GM21367 (cell line): ENCODE measurements at regions not wholly inside any gene's neighbourhood (a gene's known extent, or its start where the extent isn't known, plus 50 kb on each side); places are given as distances from the start of the nearest gene placed in this dataset.

Experiments
- ATAC-seq: cut with Tn5 transposase; IDR thresholded peaks from one replicate; pipeline ENCODE4 v1.9.1; 2021; ENCODE audit not compliant: unreplicated experiment

DNA sequence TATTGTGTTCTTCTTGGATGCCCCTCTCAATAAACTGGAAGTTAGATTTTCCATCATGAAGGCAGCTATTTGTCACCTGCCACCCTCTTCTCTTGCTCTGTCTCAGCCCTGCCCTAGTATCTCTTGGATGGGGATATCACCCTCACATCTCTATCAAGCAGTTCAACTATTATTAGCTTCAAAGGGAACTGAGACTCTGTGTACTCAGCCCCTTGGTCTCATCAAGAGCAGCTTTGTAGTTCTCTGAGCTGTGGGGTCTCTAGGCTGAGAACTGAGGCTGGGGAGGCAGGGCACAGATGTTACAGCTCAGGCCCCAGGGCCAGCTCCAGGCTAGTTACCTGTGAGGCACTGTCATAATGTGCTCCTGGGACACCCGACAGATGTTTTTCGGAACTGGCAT is 130.3 kb downstream of the DAD1 start:
- no peak for ATAC-seq

DNA sequence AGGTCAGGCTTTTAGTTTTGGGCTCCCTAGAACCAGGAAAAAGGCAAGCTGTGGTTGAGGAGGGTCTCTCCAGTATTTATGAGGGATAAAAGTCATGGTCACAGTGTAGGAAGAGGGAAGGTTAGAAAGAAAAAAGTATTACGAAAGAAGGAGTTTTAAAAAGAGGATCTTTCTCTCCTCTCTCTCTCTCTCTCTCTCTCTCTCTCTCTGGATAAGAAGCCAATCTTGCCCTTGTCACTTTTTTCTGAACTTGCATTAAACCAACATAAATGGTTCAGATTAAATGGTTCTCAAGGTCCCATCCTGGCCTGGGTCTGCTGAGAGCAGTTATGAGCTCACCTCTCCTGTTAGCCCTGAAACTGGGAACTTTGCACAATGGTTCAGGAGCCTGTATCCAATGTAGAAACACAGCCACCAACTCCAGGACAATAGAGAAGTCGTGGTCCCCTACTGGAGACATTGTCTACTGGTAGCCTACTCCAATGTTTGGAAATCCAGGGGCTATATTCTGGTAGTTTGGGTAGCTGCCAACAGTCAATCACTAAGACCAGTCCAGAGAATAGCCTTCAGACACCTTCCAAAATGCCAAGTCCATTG is 131.9 kb downstream of the DAD1 start:
- ATAC-seq, result no peak

DNA sequence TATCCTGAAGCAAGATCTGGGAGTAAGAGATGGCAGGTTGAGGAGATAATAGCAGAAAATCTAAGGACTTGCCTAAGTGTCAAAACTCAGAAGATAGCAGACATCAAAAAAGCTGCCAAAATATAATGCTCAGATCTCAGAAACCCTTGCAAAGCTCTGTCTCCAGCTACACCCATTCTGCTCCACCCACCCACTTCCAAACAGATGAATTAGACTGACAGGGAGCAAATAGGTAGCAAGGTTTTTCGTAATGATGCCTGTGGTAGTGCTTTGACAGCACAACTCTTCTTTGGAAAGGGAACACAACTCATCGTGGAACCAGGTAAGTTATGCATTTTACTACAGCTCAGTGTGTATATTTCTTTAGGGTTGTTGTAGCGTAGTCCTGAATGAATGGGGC is 132.6 kb downstream of the DAD1 start:
- ATAC-seq, result no peak

DNA sequence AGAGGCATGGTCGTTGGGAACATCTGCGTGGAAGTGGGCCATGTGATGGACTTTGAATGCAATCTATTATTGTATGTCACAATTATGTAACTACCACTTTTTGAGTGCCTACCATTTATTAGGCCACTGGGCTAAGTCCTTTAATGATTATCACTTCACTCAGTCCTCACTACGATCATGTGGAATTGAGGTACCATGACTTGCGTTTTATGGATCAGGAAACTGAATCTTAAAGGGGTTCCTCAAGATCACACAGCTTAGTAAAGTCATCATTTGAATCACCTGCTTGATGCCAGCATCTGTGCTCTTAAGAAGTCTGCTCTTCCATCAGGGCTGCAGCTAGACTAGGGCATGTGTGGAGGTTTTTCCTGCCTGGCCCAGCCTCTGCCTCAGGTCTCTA is 136.7 kb downstream of the DAD1 start:
- ATAC-seq, result no peak

DNA sequence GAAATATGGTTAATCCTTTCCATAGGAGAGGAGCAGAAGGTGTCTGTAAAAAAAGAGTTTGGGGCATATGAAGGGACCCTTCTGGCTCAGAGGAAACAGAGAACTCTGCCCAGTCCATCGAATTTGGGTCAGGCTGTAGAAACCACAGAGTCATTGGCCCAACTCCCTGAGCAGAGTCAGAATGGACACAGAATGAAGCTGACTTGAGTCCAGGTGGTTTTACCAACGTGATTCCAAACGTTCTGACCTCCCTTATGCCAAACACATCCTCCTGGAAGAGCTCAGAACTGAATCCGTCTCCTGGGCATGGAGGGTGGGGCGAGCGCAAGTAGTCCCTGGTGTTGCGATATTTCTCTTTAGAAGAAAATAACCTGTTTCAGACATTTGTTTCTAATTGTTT is 138.8 kb downstream of the DAD1 start:
- ATAC-seq, result no peak

DNA sequence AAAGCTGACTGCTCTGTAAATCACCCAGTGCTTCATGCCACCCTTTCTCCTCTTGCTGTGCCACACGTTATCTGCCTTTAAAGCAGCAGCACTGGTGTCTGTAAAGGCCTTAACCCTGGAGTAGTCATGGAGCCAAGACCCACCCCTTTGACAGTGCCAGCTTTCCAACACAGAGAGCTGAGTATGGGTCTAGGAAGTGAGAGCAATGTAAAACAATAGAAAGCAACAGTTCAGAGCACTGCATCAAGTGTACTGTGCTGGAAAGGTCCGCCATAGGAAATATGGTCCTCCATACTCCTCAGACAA is 139.5 kb downstream of the DAD1 start:
- ATAC-seq, result no peak

DNA sequence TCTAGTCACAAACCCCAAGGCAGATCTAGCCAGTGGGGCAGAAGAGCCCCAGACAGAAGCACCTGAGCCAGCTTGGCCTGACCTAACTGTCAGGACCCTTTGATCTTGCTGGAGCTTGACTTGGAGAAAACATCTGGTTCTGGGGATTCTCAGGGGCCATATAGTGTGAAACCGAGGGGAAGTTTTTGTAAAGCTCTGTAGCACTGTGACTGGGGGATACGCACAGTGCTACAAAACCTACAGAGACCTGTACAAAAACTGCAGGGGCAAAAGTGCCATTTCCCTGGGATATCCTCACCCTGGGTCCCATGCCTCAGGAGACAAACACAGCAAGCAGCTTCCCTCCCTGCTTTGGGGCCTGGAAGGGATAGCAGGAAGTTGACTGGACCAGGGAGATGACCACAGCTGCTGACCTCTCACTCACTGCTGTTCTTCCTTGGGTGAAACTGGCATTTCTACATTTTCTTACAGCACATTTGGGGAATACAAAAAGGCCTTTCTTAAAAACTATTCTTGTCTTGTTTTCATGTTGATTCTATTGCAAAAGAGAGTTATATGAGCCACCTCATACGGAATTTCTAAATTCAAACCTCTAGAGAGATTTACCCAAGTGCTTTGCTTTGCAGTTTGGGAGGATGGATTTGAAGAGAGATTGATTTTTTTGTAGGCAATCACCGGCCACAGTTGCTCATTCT is 140.0 kb downstream of the DAD1 start:
- peak; percentile 35 for ATAC-seq

DNA sequence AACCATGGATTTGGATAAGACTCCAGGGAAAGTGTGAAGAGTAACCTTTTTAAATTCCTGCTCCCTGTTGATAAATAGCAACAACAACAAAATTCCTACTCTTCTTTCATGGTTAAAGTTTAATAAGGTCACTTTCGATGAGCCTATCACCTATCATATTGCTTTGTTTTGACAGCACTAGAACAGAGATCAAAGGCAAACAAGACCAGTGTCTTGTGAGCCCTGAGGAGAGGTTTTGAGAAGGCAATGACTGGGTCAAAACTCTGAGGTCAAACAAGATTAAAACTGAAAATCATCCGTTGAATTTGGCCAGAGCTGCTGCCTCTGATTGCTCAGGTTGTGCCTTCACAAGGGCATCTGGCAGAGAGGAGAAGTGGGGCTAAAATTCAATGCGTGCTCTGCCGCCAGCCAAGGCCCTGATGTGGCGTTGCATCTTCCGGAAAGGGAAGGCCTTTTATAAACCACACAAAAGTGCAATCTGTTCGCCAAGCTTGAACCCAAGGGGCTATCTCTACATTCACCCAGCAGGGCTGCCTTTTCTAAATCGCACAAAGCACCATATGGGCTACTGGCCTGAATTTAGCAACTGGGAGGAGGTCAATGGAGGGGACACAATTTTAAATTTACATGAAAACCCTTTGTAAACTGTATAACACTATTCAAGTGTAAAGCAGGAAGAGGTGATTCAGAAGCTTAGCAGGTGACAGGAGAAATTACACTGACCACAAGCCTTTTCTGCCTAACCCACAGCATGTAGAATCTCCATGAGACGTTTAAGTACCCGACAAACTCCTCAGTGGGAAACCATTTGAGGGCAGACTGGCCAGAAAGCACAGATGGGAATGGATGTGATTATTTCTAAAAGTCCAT is 140.8 kb downstream of the DAD1 start:
- peak; percentile 83 for ATAC-seq

DNA sequence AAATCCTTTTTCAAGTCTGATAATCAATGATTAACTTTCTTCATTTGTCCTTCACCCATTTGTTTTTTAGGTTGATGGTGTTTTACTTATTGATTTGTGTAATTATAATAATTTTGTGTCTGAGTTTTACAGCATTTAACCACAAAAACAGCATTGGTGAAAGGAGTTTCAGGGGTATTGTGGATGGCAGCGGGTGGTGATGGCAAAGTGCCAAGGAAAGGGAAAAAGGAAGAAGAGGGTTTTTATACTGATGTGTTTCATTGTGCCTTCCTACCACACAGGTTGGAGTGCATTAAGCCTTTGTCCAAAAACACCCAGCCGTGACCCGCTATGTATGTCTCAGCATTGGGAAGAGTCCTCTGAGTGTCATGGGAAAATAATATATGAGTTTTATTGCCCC is 150.3 kb downstream of the DAD1 start:
- ATAC-seq, result no peak

DNA sequence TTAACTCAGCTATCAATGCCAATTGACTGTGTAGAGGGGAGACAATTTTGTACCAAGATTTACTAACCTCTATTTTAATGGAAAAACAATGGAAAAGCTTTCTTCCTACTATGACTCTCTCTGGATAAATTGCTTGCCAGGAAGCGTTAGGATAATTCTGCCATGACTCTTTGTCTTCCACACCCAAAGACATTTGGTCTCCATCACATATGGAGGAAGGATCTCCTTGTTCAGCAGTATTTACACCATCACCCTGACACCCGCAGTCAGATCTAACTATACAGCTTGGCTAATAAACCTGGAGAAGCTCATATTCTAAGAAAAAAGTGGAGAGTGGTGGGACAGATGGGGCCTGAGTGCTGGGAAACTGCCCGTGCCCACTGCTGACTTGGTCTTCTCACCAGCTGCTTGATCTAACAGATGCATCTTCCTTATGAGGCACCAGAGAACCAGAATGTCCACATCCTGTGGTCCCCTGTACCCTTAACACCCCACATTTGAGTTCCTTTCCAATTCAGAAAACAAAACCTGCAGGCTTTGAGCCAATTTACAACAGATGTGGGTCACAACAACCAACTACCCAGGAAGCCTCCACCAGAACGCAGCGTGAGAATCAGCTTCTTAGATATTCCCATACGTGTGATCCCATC is 154.0 kb downstream of the DAD1 start:
- ATAC-seq, result no peak

DNA sequence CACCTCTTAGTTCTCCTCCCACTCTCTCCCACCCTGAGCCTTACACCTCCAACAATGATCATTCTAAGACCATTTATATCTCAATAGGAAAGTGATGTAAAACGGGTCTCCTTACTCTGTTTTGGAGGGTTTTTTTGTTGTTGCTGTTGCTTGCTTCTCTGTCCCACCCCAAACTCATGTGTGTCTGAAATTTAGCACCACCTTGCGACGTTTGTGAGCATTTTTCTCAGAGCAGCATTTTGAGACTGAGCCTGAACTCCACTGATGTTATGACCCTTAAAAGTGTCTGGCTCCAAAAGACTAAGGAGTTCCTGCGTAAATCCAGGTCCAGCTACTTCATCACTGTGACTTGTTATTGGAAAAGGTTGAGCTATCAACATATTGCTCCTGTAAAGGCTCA is 155.0 kb downstream of the DAD1 start:
- no peak for ATAC-seq

DNA sequence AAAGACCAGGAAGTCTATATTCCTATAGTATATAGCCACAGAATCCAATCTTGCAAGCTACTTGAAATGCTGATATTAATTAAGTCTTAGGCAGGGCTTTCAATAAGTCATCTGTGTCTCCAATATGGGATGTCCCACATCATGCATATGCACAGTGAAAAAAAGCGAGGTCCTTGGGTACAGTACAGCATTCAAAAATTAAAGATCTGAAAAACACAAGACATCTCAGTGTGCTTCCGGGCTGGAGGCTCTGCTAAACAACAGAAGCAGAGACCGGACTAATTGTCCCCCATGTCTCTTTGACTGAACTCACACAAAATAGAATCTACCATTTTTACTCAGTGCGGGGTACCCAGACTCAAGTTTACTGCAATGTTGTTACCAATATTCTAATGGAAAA is 156.0 kb downstream of the DAD1 start:
- ATAC-seq, result no peak

DNA sequence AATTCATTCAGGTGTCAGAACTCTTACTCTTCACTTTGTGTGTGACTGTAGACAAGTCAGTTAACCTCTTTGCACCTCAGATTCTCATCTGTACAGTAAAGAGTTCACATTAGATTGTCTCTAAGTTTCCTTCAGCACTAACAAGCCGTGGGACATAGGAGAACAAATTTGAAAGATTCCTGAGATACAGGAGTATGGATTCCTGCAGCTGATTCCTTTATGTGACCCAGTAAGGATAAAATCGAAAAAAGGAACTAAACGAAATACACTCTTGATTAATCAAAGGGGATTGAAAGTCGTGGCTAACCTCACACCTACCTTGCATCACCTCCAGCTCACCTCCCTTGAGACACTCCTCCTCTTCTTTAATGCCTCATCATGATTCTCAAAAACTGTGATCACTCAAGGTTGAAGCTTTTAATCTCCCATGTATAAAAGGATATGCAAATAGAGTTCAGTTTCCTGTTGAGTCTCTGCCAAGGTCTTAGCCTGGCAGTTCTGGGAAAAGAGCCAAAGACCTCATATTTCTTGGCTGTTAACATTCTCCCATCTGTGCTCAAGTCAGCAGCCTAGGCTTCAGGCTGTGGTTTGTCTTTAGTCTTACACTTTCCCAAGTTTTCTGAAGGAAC is 156.6 kb downstream of the DAD1 start:
- ATAC-seq, result no peak

DNA sequence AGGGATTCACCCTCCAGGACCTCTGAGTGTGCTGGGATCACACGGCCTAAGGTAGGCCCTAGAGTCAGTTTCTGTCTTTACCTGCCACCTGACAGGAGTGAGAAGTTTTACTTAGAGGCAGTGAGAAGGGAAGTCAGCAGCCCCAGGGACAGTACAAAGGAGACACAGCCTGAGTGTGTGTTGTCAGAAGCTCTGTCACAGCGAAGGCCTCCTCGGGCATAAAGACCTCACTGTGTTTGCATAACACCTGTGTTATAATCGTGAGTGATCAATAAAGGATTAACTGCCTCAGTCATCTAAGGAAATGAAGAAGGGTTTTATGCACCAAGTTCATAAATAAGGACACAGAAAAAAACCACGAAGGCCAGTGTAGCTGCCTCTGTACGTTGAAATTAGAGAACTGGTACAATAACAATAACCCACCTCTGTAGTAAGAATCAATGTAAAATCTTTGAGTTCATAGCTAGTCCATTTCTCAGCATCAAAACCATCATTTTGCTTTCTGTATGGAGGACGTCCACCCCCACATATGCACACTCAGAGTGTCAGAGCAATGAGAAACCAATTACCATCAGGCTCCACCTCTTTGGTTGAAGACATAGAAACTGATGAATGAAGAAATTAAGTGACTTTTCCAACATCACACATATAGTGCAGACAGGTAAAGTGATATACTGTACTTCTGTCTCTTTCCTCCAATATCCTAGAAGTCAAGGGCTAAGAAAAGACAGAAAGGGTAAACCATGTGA is 159.3 kb downstream of the DAD1 start:
- no peak for ATAC-seq

DNA sequence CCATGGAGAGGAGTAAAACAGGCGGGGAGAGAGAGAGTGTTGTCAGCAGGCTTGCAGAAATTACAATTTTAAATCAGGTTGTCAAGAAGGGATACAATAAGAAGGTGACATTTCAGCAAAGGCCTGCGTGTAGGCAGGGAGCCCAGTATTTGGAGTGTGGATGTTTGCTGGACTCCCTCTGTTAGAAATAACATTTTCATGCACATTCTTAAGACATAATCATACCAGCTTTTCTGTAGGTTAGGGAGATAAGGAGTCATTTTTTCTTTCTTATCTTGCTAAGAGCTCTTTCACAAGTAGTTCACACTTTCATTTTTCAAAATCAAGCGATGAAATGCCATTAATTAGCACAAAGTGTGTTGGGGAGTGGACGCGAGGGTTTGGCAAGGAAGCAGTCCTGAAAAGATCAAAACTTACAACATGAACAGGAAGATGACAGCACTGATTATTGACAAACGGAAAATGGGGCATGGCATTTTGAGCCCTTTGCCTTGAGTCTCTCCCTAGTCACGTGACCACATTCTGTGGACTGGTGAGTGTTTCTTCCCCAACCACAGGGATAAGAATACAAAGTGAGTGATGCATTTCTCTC is 160.2 kb downstream of the DAD1 start:
- no peak for ATAC-seq

DNA sequence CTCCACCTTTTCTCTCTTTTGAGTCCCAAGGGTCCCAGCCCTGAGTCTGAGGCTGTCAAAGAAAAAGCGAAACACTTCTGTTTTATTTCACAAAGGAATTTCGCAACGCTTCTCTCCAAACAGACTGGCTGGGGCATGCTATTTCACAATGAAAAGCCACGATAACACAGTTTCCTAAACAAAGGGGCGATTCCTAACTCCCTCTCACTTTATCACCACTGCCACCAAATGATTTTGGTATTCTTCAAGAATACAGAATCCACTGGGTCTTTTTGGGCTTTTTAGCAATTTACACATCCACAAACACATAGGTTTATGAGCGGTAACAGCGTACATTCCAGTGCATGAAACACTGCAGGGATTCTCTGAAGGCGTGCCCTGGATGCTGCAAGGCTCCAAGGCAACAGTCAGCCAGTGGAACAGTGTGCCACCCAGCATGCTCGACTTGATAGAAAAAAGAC is 161.2 kb downstream of the DAD1 start:
- ATAC-seq, result no peak

DNA sequence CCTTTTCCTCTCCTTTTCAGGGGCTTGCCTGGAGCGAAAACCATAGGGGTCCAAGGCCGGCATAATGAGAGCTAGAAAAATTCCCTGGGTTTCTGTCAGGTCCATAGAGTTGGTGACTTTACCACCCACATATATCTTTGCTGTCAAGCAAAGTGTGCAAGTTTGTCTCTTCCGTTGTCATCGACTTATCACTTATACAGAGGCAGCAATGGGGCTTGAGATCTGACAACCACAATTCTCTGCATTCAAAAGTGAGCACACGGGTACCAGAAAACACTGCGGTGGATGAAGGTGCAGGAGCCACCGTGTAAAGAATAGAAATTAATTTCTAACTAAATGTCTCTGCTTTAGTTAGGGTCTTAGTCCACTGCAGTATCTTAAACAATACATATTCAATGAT is 162.3 kb downstream of the DAD1 start:
- ATAC-seq, result no peak

DNA sequence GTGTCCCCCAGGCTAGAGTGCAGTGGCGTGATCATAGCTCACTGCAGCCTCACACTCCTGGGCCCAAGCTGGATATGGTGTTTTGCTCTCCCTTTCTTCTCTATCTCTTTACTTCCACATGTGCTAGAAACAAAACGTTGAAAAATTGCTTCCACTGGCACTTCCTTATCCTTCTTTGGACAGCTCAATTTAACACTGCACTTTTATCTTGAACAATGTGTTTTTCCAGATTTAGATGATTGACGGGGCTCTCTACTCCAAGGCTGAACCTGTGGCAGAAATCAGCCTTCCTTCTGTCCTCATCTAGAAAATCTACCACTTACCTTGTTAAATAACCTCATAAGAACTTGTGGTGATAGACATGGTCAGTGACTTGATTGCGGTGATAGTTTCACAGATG is 165.1 kb downstream of the DAD1 start:
- ATAC-seq, result no peak

DNA sequence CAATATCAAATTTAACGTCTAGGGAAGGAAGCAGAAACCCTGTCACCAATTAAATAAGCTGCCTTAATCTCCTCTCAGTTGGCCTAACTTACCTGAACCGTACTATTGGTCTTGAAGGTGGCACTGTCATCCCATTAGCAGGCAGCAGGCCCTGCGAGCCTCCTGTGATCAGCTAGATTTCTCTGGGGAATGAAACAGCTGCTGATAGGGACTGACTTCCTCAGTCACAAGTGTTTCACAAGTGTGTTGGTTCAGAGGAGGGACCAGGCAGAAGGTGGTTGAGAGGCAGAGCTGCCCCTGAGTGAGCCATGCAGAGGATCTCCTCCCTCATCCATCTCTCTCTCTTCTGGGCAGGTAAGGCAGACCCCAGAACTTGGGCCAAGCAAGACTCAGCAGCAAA is 166.8 kb downstream of the DAD1 start:
- ATAC-seq, result no peak

DNA sequence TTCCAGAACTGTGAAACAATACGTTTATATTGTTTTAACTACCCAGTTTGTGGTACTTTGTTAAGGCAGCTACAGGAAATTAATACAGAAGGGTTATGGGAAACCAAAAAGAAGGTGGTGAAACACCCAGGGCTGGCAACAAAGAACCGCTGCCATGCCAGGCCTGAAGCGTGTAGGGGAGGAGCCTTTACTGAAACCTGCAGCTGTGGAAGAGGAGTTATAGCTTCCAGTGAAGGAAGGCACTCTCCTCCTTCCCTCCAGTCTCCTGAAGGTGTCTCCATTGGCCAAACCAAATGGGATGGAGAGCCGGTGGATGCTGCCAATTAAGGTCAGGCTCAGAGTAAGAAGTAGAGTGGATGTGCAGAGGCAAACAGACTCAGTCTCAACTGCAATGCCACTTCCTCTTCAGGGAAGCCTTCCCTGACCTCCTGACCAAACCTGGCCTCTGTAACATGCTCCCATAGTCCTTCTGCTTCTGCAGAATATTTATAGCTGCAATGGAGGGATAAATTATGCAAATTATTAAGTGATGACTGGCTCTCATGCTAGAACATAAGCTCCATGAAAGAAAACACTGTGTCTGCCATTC is 168.3 kb downstream of the DAD1 start:
- ATAC-seq, result no peak
